Mesothelial cell of epicardium (in vitro differentiated cells): ENCODE measurements at regions not wholly inside any gene's neighbourhood (a gene's known extent, or its start where the extent isn't known, plus 50 kb on each side); places are given as distances from the start of the nearest gene placed in this dataset.

ENCODE experiments used
- DNase-seq, 2 experiments: peaks; one replicate each; pipeline ENCODE4 v3.0.0; 2021; ENCODE audit warnings: low spot score in 2 of 2; ENCODE audit not compliant: unreplicated experiment in 2 of 2
- H3K27ac Mint-ChIP-seq: 2 replicates; pipeline ENCODE4 v1.8.0; 2021; ENCODE audit warnings: mixed read lengths
- H3K27me3 Mint-ChIP-seq: 2 replicates; pipeline ENCODE4 v1.8.0; 2021; ENCODE audit warnings: low read depth, mixed read lengths
- H3K36me3 Mint-ChIP-seq: 2 replicates; pipeline ENCODE4 v1.8.0; 2021; ENCODE audit warnings: mixed read lengths
- H3K4me1 Mint-ChIP-seq: 2 replicates; pipeline ENCODE4 v1.8.0; 2021; ENCODE audit warnings: mixed read lengths
- H3K4me3 Mint-ChIP-seq: 2 replicates; pipeline ENCODE4 v1.8.0; 2021; ENCODE audit warnings: mild to moderate bottlenecking, moderate library complexity, mixed read lengths
- H3K9me3 Mint-ChIP-seq: 2 replicates; pipeline ENCODE4 v1.8.0; 2021; ENCODE audit warnings: mixed read lengths
- CTCF ChIP-seq: fragments of 200-600 bp; sonication (generic); IDR thresholded peaks from one replicate; pipeline ENCODE4 v1.5.0; 2021; ENCODE audit warnings: antibody characterized with exemption; ENCODE audit not compliant: unreplicated experiment

- peaks cover 17% of the 10 kb centered on the region for H3K27me3 Mint-ChIP-seq
These were observed 142.3 kb upstream of the CHL1 start for GRCh38 chr3:54240-54639.

DNA sequence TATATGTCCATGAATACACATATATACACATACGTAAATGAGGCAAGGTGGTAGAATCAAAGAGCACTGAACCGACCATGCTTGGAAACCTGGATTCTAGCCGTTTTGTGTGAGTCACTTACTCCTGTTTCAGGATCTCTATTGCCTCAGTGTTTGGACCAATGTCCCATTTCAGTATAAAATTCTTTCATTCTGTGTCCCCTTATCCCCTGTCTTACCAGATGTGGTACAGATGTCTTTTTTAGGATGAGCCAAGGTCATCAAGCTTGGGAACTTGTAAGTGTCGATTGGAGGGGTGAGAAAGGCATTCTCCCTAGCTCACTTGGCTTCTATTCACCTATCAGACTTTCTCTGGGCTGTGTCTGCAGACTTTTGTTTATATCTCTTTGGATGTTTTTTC lies 139.9 kb upstream of the CHL1 start:
- peaks cover 32% of the 10 kb centered on the region for H3K27me3 Mint-ChIP-seq
- no peak for TF ChIP-seq CTCF
- no peak for DNase-seq
- H3K4me1 Mint-ChIP-seq: no peaks in the 10 kb centered on the region
- H3K27ac Mint-ChIP-seq: no peak overlapping the region
- no peak overlapping the region for H3K4me3 Mint-ChIP-seq
- peaks cover under 1% of the 10 kb centered on the region for H3K9me3 Mint-ChIP-seq
- no peaks in the 10 kb centered on the region for H3K36me3 Mint-ChIP-seq

More at GRCh38 chr3:54240-54639, 142.3 kb upstream of the CHL1 start:
- Mint-ChIP-seq H3K4me3 (no peak overlapping the region), H3K4me1 (no peaks in the 10 kb centered on the region), H3K9me3 (peaks cover 5% of the 10 kb centered on the region), H3K36me3 (no peaks in the 10 kb centered on the region), H3K27ac (no peak overlapping the region)
- no peak for DNase-seq
- no peak for TF ChIP-seq CTCF

DNA sequence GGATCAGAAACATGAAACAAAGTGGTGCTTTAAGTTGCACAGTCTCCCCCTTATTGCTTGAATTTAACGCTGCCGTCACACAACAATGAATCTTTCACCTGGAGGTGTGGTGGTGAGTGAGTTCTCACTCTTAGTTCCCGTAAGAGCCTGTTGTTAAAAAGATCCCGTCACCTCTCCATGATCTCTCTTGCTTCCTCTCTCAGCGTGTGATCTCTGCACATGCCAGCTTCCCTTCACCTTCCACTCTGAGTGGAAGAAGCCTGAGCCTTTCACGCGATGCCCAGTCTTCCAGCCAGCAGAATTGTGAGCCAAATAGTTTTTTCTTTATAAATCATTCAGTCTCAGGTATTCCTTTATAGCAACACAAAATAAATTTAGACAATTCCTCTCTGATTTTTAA lies 136.7 kb upstream of the CHL1 start:
- Mint-ChIP-seq H3K4me1 (no peaks in the 10 kb centered on the region), H3K36me3 (no peaks in the 10 kb centered on the region), H3K27me3 (peaks cover 52% of the 10 kb centered on the region), H3K27ac (no peak overlapping the region), H3K4me3 (no peak overlapping the region), H3K9me3 (no peaks in the 10 kb centered on the region)
- no peak for TF ChIP-seq CTCF
- no peak for DNase-seq

GRCh38 chr3:63095-63765 lies 133.3 kb upstream of the CHL1 start:
- H3K36me3 Mint-ChIP-seq: no peaks in the 10 kb centered on the region
- H3K4me1 Mint-ChIP-seq: no peaks in the 10 kb centered on the region
- no peaks in the 10 kb centered on the region for H3K9me3 Mint-ChIP-seq
- no peak overlapping the region for H3K4me3 Mint-ChIP-seq
- no peak for DNase-seq
- peaks cover 48% of the 10 kb centered on the region for H3K27me3 Mint-ChIP-seq
- H3K27ac Mint-ChIP-seq: no peak overlapping the region
- TF ChIP-seq CTCF: no peak

DNA sequence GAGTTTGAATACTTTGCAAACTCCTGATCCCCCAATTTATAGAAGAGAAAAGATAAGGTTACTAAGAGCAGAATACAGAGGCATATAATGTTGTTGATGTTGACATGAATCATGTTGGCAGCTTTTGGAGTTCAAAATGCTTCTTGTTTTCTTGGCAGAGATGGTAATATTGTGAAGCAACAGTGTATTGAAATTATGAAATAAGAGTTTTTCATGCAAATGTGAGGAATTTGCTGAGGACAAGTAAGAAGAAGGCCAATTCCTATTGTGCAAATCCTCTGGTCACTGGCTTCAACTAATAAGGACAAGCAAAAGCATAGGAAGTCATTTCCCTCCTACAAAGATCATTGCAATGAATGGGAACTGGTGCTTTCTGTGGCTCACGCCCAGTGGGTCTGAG lies 126.9 kb upstream of the CHL1 start:
- peaks cover 11% of the 10 kb centered on the region for H3K27me3 Mint-ChIP-seq
- DNase-seq: no peak
- TF ChIP-seq CTCF: no peak
- peaks cover 3% of the 10 kb centered on the region for H3K4me1 Mint-ChIP-seq
- H3K36me3 Mint-ChIP-seq: no peaks in the 10 kb centered on the region
- H3K9me3 Mint-ChIP-seq: no peaks in the 10 kb centered on the region
- H3K4me3 Mint-ChIP-seq: no peak overlapping the region
- no peak overlapping the region for H3K27ac Mint-ChIP-seq

DNA sequence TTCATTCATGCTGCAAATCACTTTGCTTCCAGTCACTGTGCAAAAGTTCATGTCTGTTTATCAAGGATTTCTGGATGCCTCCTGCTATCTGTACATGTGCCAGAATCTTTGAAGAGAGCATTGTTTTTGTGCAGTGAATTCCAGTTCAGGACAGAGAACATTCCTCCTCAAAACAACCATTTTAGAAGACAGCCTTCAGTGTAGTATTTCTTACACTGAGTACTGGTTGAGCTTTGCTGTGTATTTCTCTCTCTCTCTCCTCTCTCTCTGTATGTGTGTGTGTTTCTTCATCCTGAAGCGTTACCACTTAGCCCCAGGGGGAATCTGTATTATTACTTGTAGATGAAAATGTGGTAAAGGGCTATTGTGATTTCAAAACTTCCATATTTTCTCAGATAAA lies 123.8 kb upstream of the CHL1 start:
- Mint-ChIP-seq H3K4me3 (no peak overlapping the region), H3K9me3 (no peaks in the 10 kb centered on the region), H3K27me3 (peaks cover 4% of the 10 kb centered on the region), H3K27ac (no peak overlapping the region), H3K36me3 (no peaks in the 10 kb centered on the region), H3K4me1 (peaks cover 3% of the 10 kb centered on the region)
- TF ChIP-seq CTCF: no peak
- DNase-seq: no peak
